Stimulated activated CD4-positive, alpha-beta T cell treated with anti-CD3 and anti-CD28 coated beads, TNF-alpha, amount 100 ng/mL, for 1 hour (primary cell): ENCODE measurements at regions not wholly inside any gene's neighbourhood (a gene's known extent, or its start where the extent isn't known, plus 50 kb on each side); places are given as distances from the start of the nearest gene placed in this dataset.

Experiments
- DNase-seq, 3 donors: peaks; one replicate each; pipeline ENCODE4 v3.0.0-alpha.2; 2020; ENCODE audit warnings: low read depth in 3 of 3, low spot score in 1 of 3

DNA sequence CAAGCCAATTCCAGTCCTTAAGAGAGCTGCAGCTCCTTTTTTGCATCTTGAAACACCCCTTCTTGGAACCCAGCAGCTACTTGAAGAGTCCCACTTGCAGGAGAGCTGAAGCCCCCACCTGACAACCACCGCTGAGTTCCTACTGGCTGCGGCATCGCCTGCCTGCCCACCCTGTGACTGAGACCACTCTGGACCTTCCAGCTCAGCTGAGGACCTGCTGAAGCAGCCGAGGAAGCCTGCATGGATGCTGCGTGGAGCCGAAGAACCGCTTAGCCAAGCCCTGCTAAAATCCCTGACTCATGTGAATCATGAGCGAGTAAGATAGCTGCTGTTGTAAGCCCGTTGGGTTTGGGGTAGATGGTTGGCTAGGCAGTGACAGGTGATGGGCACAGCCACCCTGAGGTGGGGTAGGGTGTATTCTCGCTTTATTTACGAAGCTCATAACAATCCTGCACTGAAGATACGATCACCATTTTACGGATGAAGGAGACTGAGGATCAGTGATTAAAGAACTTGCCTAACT lies 78.4 kb downstream of the INHBB start:
- DNase-seq, result no peak

DNA sequence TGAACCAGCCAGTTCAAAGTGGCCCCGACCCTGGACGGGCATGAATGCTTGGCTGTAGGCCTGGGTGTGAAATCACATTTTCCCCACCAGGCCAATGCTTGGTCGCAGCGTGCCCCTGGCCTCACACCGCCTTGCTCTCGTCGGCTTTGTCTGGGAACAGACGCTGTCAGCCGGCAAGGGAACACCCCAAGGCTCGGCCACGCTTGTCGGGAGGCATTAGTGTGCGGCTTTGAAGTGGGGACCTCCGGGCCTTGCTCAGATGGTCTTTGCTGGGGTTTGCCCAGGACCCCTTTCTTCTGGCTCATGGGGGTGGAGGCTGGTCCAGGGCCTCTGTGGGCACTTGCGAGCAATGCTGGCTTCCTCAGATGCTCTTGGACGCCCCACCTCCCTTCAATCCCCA lies 79.1 kb downstream of the INHBB start:
- no peak for DNase-seq

DNA sequence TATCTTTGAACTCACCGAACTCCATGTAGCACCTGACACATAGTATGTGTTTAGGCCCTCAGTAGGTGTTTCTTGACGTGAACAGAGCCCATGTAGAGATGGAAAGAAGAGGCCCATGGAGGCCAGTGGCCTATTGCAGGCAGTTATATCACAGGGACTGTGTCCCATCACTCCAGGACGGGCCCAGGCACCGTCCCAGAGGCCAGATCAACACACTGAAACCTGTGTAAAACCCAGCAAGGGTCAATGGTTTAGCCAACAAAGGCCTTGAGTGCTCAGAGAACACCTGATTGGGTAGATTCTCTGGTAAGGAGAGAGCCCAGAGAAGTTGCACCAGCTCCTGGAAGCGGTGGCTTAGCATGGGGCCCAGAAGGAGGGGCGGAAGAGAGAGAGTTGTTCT lies 82.8 kb downstream of the INHBB start:
- no peak for DNase-seq

DNA sequence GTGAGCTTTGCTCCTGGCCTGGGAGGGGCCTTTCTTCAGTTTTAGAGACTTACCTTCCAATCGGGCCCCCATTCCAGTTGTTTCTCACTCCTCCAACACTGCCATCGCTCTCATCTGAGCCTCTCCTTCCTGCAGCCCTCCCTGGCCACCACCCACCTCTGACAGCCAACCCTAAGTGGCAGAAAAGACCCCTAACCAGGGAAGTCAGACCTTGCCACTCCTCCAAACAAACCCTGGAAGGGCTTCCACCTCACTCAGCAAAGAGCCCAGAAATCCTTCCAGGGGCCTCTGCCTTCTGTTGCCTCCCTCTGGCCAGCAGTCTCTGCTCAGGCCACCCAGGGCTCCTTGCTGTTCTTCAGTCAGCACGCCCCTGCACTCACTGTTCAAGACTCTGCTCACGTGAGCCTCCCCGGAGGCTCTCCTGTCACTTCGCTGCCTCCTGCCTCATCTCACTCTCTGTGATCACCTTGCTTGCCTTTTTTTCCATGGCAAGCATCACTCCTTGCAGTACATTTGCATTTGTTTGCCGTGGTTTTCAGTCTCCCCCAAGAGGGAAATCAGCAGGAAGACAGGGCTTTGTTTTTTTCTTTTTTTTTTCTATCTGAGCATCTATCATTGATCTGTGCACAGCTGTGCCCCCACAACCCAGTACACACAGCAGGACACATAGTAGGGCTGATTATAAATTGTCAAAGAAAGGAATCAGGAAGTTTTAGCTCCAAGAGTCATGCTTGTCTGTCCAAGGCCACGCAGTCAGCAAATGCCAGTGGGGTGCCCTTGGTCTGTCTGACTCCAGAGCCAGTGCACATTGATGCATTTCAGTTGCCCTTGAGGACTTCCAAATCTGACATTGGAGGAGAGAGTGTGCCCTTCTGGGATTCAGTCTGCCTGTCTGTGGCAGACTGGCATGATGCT lies 83.9 kb downstream of the INHBB start:
- no peak for DNase-seq

DNA sequence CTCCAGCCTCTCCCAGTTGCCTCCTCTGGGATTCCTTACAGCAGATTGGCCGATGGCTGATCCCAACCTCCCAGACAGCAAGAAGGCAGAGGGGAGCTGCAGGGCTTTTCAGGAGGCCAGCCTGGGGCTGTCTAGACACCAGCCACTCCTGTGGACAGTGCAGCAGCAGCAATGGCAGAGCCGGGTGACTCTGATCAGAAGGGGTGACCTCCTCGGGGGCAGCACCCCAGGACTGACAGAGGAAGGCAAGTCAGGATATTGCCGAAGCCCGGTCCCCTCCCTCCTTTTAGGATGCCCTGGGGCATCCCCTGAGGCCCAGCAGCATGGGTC lies 84.5 kb downstream of the INHBB start:
- no peak for DNase-seq

DNA sequence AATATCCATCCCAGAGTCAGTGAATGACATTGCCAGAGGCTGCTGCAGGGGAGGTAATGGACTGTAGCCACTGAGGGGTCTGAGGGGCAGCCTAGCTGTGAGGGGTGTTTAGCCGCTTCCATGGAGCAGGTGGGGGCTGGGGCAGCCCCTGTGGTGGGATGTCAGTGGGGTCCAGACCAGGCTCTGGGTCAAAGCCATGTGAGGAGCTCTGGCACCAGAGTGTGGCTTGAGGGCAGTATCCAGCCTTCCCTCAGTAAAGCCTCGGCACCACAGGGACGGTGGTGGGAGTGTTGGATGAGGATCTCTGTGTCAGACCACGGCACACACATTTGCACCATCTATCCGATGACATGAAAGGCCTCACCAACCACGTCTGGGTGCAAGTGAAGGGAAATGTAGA lies 85.0 kb downstream of the INHBB start:
- DNase-seq, result no peak

DNA sequence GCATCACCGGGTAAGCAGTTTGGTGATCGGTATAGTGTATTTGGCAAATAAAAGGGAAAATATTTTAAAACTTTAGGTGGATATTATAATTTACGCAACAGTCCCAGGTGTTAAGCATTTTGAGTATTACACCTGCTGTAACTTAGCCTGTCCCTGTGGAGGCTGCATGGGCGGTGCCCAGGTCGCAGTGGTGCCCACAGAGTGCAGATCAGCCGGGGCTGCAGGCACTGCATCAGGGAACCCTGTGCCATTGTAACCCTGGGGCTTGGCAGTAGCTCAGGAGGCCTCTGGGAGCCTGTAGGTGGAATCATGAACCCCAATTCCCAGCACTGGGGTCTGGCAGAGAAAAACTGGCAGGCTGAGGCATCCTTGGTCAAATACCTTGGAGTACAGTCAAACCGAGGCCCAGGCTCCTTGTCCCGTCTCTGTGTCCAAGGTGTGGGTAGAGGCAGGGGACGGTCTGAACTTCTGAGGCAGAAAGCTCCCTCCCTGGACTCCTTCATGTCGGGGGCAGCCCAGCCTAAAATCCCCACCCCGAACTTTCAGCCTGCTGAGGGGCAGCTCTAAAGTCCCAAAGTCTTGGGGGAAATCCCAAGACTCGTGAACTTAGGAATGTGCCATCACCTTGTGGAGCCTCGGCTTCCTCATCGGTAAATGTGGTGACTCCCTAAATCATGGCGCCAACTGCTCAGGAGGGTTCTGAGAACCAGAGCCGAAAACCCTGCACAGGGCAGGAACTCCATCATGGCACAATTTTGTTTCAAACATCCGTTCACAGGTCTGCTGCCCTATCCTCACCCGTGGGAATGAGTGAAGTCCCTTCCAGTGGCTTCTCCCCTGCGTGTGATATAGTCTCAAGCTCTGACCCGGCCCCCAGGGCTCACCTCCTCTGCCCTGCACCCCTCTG lies 85.7 kb downstream of the INHBB start:
- DNase-seq, result no peak

DNA sequence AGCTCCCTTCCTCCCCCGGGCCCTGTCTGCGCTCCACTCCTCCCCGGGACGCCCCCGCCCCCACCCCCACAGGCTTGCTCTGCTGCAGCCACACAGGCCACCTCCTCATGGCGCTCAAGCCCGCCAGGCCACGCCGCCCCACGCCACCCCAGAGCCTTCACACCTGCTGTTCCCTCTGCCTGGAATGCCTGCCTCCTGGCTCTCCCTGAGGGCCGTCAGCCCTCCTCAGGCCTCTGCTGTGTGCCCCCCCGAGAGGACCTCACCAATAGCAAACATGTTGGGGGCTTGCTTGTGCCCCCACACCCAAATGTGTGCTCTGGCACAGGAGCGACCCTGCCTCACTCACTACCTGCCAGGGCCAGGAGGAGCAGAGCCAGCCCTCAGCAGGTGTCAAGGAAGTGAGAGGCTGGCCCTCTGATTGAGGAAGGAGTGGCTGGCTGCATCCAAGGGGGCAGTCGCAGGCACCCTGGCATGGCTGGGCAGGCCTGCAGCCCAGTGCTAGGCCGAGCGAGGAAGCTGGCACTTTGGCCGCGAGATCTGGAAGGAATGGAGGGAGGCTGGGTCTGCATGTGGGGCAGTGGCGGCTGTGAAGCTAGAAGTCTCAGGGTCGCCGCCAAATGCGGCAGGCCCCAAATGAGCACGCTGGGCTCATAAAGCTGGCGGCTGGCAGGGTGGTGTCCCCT lies 86.5 kb downstream of the INHBB start:
- no peak for DNase-seq

DNA sequence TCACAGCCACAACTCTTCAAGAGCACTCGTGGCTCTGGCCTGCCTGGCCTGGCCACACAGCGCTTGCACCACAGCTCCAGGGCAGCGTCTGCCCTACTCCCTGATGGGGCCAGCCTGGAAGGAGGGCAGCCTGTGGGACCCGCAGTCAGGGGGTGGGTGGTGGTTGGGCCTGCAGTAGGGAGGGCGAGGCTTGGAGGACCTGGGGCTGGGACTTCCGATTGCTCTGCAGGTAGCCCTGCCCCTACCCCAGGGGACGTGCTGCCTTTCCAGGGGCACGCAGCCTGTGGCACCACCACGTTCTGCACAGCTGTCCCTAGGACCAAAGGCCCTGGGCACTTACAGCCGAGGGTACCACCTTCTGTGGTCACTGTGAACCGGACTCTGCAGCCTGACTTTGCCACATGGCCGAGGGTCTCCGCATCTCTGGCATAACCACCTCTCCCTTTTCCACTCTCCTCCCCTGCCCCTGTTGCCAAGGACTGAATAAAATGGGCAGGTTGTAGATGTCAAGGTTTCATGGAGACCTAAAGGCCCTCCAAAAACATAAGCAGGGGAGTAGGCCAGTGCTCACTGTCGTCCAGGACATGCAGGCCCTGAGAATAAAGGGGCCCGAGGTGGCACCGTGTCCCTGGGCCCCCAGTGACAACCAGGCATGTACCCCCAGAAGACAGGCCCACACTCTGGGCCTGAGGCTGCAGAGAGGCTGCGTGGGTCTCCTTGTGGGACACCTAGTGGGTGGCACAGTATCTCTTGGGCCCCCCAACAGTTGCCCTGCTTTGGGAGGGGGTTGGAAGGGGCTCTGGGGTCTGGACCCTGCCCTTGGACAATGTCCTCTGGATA lies 87.3 kb downstream of the INHBB start:
- DNase-seq, result no peak

DNA sequence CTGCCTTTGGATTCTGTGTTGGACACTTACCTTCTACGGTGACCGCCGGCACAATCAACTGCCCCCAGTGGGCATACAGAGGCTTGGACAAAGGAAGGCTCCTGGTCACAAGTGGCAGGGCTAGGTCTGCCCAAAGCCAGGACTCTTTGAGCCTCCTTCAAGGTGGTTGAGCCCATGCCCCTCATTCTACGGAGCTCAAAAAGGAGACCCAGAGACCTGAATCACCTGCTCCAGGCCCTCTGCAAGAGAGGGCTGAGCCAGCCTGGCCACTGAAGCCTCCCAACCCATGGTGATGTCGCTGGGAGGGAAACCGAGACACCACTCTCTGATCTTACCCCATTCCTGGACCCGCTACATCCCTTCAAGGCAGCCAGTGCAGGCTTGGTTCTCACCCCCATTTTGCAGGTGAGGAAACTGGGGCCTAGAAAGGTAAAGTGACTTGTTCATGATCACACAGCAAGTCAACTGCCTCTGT lies 87.9 kb downstream of the INHBB start:
- DNase-seq, result no peak

DNA sequence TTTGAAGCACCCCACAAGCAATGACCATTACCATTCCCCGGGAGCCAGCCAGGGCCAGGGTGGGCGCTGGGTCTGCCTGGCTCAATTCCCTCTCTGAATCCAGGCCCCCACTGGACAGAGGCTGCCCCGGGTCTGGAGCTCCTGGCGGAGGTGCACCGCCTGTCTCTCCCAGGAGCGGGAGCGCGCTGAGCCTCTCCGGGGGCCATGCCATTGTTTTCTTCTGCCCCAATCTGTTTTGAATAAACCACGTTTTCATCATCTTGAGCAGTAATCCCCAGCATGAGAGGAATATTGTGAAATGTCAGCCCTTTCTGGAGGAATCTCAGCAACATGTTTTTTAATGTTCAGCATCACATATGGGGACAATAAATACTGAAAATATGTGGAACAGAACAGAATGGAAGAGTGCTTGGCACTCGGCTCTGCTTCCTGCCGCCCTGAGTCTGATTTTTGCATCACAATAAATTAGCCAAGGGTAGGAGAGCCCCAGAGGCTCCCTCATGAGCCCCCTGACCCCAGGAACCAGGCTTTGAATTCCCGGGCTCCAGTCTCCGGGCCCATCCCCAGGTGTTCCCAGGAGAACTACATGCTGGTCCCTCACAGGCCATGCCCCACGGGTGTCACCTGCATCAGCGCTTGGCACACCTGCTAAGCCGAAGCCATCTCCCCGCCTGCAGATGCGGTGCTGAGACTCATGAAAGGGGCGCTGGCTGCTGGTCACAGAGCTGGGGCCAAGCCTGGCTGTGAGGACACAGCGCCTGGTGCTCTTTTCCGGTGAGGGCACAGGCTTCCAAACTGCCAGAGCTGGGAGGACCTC lies 88.8 kb downstream of the INHBB start:
- DNase-seq, result no peak

DNA sequence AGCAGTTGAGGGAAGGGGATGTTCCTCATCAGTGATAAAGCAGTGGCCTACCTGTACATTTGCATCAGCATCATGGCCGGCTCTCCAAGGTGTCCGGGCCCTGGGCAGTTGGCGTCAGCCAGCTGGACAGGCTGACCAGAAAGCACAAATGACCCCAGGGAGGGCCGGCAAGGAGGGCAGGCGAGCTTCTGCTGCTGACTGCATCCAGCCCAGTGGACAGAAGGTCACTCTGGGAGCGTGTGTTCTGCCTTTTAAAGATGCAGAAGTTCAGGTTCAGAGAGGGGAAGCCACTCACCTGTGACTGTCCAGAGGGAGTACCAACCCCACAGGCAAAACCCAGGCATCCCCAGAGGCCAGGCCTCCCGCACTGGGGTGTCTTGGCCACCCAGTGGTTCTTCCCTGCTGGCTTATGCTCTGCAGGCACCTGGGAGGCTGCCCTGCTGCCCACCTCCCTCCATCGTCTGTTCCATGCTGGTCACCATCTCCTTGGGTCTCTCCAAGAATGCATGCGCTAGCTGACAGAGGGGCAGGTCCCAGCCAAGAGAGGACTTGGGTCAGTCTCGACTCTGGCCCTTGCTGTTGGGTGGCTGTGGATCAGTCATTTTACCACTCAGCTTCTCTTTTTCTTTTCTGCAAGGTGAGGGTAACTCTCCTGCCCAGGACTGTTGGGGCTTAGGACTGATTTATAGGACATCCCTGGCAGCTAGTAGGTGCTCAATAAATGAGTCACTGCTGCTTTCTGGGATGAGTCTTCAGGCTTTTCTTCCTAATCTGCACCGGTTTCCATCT lies 89.9 kb downstream of the INHBB start:
- no peak for DNase-seq

DNA sequence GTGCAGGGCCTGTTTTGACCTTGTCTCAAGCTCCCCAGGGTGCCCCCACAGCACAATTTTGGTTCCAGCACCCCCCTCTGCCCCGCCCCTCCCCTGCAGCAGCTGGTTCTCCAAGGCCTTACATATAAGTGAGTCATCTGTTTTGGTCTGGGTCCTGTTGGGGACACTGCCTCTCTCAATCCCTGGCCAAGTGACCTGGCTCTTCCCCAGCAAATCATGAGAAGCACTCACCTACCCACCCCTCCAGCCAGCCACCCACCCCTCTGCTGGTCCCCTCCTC lies 90.5 kb downstream of the INHBB start:
- no peak for DNase-seq

DNA sequence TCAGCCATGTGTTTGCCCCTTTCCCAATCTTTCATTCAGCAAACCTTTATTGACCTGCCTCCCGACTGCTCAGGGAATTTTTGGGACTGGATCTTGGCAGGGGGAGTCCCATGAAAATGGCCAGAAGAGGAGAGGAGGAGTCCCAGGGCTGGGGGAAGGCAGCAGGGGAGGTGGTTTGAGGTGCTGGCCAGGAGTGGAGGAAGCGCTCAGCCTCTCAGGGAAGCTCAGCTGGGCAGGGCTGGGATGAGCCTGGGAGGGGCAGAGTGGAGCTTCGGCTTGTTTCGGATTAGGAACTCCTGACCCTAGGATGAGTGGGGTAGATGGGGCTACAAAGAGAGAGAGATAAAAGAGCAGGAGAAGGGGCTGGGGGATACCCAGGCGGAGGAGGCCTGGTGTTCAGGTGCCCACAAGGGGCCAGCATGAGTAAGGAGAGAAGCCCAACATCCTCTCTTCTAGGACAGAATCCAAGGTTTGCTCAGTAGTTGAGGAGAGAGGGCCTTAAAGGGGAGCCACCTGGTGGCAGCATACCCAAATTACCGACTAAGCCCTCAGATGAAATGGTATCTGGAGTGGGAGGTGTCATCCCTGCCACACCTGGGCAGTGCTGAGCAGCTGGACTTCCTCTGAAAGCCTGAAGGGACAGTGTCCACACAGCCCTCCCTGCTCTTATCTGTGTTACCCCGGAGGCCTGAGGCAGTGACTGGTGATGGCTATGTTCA lies 91.1 kb downstream of the INHBB start:
- DNase-seq, result no peak

DNA sequence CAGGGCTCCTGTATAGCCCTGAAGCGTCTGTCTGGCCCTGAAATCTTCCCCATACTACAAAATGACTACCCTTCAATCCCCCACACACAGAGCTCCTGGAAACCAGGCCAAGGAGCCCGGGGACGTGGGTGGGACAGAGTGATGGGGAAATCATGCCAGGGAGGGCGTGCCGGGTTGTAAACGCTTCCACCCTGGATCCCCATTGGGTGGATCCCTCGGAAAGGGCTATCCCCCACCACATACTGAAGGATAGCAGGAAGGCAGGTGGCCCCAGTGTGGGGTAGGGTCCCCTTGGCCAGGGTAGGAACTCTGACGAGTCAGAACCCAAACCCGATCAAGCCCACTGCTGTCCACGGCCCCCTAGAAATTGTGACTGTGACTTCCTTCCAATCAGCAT lies 91.7 kb downstream of the INHBB start:
- DNase-seq, result no peak

DNA sequence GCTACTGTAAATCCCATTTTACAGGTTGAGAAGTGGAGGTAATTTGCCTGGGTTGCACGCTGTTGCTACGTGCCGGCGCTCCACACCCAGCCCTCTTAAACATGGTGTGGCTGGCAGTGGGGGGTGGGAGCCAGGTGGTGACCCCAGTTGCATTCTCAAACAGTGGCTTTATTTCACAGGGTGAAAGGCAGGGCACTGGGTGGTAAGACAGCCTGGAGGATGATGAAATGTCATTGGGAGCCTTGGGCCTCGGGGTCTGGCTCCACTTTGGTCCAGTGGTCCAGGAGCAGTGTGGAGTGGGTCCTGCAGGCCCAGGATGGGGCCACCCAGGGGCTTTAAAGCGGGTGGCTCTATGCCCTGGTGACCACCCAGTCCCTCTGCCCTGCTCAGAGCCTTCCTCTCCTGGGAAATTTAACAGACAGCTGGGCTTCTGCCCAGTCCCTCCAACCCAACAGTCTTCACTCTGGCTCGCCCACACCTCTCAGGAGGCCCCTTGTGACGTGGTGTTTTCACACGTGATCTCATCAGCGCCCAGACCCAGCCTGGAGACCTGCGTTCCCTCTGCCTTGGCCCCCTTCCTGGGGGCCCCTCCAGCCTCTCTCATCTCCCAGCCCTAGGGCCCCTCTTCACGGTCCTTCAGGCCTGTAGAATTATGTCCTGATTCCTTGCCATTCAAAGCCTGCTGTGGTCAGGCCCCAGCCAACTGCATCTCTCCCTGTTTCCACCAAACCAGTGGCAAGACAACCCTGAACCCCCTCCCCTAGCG lies 92.5 kb downstream of the INHBB start:
- DNase-seq, result no peak

DNA sequence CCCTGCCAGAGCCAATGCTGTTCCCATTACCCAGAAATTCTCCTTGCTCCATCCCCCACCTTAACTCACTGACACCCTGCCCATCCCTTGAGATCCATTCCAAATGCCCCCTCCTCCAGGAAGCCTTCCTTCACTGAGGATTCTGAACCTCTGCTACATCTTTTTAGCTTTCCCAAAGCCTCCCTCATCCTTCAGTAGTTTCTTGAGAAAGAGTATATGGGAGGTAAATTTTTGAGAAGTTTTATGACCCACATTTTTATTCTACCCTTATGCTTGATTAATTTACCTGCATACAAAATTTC lies 93.1 kb downstream of the INHBB start:
- DNase-seq, result no peak
